Renal cortex interstitium (tissue), 11 donors: ENCODE measurements at regions not wholly inside any gene's neighbourhood (a gene's known extent, or its start where the extent isn't known, plus 50 kb on each side); places are given as distances from the start of the nearest gene placed in this dataset.

ENCODE experiments used
- DNase-seq, 11 donors: peaks; one replicate each; pipeline ENCODE4 v3.0.0-alpha.2; 2013; ENCODE audit warnings: low read depth in 9 of 11, low spot score in 4 of 11; ENCODE audit errors: extremely low read depth in 1 of 11

DNA sequence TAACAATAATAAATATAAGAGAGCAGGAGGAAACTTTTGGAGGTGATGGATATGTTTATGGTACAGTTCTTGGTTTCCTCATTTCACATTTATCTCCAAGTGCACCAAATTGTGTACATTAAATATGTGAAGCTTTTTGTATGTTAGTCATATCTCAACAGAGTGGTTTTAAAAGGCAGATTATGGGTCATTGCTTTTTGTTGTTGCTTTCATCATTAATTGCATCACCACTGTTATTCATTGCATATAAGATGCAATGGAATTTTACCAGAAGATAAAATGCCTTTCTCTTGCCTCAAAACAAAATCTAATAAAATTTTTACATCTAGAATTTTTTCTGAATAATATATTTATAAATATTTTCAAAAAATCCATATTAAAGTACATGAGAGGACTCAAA lies 1198.9 kb upstream of the GBE1 start:
- DNase-seq, result no peak

DNA sequence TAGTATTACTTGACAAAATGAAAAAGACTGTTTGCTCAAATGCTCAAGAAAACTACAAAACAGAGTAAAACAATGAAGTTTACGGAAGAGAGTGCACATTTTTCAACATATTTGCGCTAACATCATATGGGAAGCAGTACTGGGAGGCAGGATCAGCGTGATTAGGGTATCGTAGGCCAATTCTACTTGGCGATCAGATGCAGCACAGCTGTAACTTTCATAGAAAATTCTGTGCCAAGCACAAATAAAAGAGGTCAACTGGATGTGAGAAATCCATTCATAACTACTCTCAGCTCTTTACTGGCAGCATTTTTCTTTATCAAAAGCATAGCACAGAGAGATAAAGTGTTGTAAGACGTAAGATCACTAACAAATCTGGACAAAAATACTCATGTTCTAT lies 1196.3 kb upstream of the GBE1 start:
- DNase-seq, result no peak

DNA sequence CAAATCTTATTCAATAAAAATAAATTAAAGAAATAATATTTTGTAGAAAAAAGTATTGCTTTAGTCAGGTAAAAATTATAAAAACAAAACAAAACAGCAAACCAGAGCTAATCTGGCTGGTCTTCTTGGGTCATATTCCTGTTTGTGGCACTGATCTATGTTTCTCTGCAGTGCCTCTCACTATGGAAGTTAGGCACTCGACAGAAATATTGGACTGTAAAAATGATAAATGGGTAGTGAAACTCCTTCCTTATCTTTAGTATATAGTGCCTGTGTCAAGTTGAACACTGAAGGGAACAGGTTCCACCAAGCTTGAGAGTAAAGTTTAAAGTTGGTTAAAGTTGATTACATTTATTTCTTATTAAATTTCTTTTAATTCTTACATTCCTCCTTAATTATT lies 1195.6 kb upstream of the GBE1 start:
- DNase-seq, result no peak

DNA sequence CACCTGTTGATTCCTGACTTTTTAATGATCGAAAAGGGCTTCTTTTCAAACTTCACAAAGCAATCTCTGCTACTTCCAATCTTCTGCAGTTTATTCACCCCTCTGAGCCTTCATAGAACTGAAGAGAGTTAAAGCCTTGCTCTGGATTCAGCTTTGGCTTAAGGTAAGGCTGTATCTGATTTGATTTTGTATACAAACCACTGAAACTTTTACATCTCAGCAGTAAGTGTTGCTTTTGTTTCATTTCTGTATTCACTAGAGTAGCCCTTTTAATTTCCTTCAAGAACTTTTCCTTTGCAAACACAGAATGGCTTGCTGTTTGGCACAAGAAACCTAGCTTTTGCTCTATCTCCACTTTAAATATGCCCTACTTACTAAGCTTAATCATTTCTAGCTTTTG lies 1193.0 kb upstream of the GBE1 start:
- no peak for DNase-seq

DNA sequence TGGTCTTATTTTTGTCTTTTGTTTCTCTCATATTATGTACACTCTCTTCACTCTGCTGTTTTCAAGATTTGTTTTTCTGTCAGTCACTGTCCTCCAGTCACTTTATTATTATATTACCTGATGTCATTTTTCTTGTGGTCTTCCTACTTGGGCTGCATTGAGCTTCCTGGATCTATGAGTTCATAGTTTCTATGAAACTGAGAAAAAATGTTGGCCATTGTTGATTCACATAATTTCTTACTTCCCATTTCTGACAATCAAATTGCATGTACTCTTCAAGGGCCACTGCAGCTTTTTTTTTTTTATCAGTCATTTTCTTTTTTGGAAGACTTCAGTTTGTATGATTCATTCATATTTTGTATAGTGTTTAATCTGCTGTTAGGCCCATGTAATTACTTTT lies 1180.6 kb upstream of the GBE1 start:
- DNase-seq, result no peak

DNA sequence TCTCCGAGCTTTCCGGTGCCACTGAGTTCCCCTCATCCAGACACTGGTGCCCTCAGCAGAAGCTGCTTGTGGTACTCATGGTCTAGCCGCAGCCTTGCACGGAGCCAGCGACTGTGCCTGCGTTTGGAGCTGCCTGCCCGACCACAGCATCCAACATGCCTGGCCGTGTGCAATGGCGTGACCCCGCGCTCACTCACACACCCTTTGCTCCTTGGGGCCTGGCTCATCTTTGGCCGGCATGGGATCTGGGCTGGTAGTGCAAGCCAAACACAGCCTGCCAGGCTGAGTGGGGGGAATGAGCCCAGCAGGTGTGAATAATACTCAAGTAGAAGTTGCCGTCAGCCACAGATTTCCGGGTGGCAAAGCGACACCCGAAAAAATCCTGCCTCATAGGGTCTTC lies 1178.7 kb upstream of the GBE1 start:
- no peak for DNase-seq

DNA sequence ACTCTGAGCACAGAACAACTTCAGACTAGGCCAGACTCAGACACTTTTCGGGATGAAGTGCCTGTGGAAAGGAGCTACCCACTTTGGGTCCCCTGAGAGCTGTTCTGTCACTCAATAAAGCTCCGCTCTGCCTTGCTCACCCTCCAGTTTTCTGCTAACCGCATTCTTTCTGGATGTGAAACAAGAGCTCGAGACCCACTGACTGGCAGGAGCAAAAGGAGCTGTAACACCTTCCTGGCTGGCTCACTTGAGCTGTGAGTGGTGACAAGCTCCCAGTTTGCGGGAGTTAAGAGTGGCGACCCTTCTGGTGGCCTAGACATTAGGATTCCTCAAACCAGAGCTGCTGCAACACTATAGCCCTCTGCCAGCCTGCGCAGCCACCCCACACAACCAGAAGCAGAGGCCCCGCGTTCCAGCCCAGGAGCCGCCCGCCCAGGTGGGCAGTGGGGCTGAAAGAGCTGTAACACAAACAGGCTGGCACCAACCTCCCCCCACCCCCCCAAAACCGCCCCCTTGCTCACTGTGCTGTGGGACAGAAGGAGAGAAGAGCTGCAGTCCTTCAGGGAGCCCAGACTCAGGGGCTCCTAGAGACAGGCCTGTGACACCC lies 1178.1 kb upstream of the GBE1 start:
- no peak for DNase-seq

DNA sequence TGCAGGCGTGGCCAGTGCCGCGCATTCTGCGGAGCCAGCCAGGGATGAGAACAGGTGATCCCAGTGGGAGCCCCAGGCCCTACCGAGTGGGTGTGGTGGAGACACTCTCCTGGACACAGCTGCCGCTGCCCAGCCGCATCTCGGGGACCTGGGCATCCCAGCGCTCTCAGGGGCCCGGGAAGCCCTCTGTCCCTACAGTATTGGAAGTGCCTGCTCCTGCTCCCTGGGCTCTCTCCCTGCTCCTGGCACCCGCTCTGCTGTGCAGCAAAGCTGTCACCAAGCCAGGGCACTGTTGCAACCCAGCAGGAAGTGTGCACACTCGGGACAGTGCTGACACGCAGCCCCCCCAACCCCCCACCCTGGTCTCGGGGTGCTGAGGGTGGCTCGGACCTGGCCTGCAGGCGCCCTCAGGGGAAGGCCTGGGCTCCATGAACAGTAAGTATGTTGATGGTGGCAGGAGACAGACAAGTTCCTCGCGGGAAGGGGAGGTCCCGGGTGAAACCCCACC lies 1177.4 kb upstream of the GBE1 start:
- DNase-seq, result no peak

DNA sequence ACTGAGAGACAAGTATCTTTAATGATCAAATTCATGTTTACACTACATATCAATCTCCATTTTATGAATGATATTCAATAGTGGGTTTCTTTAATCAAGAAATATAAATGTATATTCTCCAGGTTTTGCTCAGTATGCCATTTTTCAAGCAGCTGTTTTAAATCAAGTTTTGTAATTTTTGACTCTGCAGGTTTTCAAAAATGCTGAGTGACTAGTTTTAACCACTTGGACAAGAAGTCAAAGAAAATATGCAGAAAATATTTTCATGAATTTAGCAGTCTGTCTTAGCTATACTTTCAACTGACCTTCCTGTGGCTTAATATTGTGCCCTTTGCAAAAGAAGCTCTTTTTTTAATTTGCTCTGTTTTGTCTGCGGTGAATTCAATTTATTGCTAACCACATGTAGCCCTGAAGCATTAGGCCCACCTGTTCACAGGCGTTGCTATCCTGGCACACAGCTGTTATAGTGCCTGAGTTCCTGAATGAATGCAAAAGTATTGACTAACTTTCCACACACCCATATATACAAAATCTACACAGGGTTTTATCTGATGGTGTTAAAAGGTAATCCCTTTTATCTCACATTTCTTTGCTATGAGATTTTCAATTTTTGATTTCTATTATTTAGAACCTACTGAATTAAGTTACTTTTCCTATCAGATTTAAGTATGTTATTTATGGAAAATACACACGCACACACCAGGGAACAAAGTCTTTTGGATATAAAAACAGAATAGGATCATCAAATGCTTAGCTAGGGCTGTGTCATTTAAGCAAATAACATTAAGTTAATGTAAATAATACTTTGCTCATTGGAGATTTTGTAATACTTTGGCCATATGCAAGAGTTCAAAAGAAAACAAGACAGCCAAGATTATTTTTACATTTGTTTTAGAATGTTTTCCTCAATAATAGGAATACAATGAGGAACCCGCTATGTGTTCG lies 1166.1 kb upstream of the GBE1 start:
- no peak for DNase-seq

DNA sequence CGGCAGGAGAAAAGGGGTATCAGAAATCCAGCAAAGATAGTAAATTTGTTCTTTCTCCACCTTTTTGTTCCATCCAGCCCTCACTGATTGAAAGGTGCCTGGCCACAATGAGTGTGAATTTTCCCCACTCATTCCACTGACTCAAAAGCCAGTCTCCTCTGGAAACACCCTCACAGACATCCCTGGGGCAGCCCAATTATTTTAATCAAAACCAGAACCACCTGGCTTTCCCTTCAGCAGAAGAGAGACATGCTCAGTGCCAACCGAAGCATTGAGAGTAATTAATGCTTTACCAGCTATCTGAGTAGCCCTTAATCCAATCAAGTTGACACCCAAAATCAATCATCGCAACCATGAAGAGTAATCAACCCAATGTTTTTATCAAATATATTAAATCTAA lies 1129.6 kb upstream of the GBE1 start:
- no peak for DNase-seq

DNA sequence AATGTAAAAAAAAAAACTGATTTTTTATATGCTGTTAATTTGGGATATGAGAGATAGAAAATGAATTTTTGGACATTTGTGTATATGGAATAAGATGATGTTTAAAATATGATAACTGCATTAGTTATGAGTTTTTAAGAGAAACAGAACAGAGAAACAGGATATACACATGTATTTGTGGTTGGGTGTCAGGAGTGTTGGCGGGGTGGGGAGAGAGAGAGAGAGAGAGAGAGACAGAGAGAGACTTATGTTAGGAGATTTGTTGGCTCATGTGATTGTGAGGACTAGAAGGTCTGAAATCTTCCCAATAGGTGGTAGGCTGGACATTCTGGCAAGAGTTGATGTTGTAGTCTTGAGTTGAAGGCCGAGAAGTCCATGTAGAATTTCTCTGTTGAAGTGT lies 1121.6 kb upstream of the GBE1 start:
- no peak for DNase-seq

DNA sequence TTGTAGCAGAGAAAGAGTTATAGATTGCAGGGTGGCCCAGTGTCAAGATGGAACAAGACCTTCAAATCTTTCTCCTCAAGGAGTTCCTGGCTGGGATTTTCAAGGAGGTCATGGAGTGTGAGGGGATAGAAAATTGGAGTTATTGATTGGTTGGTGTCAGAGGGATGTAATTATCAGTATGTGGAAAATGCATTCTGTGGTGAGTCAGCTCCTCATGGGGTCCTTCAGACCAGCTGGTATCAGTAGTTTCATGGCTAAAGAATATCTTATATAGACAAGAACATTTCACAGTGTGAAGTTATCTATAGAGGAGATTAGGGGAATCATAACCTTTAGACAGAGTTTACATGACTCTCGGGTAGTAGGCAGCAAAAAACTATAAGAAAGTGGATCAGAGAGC lies 1114.0 kb upstream of the GBE1 start:
- DNase-seq, result no peak

DNA sequence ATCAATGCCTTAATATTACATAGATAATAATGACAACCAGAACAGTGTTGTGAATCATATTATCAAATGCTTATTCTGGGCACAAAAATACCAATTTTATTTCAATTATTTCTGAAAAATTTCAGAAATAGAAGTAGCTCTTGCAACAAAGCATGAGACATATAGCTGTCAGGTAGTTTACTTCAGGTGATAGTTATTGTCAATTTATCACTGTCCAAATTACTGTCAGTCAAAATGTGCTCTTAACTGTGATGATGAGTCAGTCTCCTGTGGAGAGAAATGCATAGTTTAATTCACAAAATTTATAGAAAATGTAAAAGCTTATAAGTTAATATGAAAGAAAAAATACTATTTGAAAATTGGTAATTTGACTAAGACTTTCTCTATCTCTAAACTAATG lies 1078.4 kb upstream of the GBE1 start:
- DNase-seq, result no peak

DNA sequence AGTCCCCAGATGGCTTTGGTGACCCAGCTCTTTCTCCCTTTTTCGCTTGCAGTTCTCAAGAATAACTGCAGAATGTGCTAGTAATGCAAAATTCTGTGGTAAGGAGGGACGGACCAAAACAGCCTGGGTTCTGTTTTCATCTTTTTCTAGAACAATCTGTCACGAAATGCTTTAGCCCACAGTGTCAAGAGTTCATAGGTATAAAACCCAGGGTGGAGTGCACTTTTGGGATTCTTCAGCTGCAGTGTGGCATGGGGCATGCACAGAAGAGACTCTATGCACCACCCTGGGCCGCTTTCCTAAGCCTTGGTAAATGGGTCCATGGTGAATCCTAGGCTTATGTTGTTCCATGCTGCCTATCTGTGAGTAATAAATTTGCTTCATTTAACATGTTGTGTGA lies 1072.7 kb upstream of the GBE1 start:
- no peak for DNase-seq

DNA sequence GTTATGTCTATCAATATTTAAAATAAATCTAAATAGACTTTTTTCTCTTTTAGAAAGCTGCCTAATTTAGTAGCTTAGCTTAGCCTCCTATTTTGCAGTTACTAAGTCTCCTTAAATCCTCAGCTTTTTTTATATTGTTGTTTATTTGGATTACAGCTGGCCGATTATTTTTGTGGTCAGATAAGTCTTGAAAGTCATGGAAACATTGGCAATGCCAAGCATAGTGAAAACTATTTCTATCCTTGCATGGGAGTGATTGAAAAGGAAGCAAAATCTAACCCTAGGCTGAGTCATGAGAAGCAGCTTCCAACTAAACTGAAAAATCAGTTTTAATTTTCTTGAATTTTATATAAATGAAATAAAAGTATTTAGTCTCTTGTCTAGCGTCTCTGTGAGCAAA lies 1063.0 kb upstream of the GBE1 start:
- no peak for DNase-seq

DNA sequence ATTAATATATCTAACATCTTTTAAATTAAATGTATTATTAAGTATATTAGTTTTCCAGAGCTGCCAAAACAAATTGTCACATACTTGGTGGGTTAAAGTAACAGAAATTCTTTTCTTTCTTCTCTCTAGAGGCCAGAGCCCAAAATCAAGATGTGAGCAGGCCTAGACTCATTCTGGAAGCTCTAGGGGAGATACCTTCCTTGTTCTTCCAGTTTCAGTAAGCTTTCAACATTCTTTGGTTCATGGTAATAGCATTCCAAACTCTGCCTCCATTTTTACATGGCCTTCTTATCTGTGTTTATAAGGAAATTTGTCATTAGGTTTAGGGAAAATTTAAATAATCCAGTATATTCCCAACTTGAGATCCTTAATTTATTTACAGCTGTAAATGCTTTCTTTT lies 1054.6 kb upstream of the GBE1 start:
- DNase-seq, result no peak

DNA sequence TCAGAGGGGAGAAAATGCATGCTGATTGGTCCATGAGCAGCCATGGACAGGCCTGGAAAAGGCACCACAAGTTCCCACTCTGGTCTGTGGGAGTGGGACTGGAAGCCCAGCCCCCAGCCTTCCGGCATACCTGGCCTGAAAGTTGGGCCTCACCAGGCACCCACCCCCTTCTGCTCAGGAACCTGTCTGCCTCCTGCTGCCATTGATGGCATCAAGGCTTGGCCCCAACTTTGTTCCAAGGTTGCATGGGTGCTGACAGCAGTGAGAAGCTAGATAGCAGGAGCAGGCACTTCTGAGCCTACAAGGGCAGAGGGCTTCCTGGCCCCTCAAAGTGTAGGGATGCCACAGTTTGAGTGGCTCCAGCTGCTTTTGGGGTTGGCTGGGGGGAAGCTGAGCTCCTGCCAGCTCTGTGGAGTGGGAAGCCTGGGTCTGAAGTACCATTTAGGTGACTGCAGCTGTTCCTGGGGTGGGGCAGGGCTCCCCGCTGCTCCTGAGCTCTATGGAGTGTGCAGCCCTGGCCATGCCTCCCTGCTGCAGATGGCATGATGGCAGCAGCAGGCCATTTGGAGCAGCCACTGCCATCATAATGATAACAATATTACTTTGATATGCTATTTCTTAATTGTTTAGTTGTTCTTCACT lies 1054.1 kb upstream of the GBE1 start:
- no peak for DNase-seq

DNA sequence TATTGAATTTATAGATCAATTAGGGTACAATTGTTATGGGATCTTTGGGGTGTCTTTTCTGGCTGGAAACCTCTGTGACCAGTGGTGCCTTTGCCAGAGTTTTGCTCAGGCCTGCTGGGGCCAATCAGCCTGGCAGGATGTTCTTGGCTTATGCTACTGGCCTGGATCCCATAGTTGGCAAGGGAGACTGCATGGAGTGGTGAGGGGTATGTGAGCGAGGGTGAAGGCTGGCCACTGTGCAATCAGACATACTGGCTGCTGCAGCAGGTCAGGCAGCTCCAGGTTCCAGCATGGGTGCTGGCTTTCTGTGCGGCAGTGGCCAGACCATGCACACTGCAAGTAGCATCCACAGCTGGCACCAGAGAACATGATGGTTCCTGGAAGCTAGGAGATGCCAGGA lies 1053.2 kb upstream of the GBE1 start:
- no peak for DNase-seq

DNA sequence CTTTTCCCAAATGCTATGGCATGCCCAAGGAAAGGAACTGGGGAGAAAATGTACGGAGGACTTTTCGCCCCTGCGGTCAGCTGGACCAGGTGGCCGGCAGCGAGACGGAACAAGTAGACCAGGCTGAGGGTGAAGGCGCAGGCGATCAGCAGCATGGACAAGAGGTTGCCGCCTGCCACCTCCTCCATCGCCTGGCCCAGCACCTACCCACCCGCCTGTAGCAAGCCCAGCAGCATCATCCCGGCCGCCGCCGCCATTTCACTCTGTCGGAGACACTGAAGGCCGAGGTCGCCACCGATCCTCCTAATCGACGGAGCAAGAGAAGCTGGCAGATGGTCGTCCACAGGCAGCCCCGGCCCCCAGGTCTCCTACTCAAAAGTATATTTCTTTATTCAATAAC lies 1046.3 kb upstream of the GBE1 start:
- DNase-seq, result no peak

DNA sequence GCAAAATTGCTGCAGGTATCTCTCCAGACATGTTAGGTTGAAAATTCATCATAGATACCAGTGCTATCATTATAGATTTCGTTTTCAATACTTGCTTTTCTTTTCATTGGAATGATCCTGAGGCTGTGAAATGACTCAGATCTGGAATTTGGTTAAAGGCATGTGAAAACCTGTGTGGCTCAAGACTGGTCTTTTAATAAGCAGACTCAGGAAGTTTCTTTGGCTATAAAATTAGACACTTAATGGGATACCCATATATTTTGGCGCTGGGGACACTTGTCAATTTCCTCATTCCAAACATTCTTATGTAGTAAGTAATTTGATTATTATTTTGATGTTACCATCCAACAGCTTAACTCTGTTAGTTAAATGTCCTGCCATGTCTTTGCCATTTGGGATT lies 1041.1 kb upstream of the GBE1 start:
- DNase-seq, result no peak
